ENCODE measurements at regions not wholly inside any gene's neighbourhood (a gene's known extent, or its start where the extent isn't known, plus 50 kb on each side); places are given as distances from the start of the nearest gene placed in this dataset.

DNA sequence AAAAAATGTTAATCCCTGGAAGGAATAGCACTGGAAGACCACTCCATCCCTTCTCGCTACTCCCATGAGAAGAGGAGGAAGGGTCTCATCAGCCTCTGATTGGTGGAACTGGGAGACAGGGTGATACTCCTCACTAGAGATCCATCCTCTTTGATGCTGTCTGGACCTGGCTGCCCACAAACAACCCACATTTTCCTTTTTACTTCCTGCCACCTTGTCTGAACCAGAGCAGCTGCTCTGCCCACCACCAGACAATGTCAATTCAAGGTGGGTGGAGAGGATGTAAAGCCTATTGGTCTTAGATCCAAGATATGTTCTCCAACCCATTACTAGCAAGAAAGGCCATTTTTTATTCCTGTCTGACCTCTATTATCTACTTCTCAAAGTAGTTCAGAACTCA lies 246.9 kb upstream of the TANK start:
- DNase-seq, result no peak
- H3K4me3 ChIP-seq (ENCODE audit: low read depth, low read length), result no peak overlapping the region
- H3K9me3 ChIP-seq, result no peaks in the 10 kb centered on the region
- no peaks in the 10 kb centered on the region for H3K4me1 ChIP-seq
- TF ChIP-seq CTCF (IDR thresholded peaks at IDR 0.05; ENCODE audit: low read depth, low read length), result no peak
- no peaks in the 10 kb centered on the region for H3K27me3 ChIP-seq
- no peaks in the 10 kb centered on the region for H3K36me3 ChIP-seq

DNA sequence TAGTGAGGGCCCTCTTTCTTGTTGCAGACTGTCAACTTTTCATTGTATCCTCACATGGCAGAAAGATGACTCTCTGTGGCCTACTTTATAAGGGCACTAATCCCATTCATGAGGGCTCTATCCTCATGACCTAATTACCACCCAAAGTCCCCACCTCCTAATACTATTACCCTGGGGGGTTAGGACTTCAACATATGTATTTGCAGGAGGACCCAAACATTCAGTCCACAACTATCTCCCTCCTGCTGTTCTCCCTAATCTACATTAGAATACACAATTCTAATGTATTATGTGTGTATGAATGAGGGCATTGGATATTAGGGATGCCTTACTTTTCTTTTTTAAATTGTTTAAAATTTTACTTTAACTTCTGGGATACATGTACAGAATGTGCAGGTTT lies 246.0 kb upstream of the TANK start:
- DNase-seq, result no peak
- H3K4me1 ChIP-seq, result no peaks in the 10 kb centered on the region
- H3K4me3 ChIP-seq (ENCODE audit: low read depth, low read length), result no peak overlapping the region
- H3K9me3 ChIP-seq, result no peaks in the 10 kb centered on the region
- no peaks in the 10 kb centered on the region for H3K36me3 ChIP-seq
- no peak for TF ChIP-seq CTCF (IDR thresholded peaks at IDR 0.05; ENCODE audit: low read depth, low read length)
- H3K27me3 ChIP-seq, result no peaks in the 10 kb centered on the region

DNA sequence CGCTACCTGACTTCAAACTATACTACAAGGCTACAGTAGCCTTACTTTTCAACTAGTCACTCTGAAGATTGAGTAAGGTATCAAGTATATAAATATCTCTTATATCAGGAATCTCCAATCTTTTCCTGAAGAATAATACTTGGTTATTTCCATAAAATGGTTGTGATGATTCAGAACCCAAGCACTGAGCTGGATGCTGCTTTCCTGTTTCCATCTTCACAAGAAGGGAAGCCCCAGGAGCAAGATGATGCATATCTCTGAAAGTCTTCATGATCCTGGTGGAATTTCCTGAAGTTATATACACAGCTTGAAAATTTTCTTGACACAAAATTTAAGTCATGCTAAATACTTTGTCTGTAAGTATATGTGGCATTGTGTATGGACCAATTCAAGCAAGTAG lies 243.9 kb upstream of the TANK start:
- Histone ChIP-seq H3K36me3 (no peaks in the 10 kb centered on the region), H3K4me3 (ENCODE audit: low read depth, low read length) (no peak overlapping the region), H3K9me3 (no peaks in the 10 kb centered on the region), H3K4me1 (peaks cover 12% of the 10 kb centered on the region), H3K27me3 (no peaks in the 10 kb centered on the region)
- DNase-seq, result no peak
- TF ChIP-seq CTCF (IDR thresholded peaks at IDR 0.05; ENCODE audit: low read depth, low read length), result no peak

- no peaks in the 10 kb centered on the region for H3K9me3 ChIP-seq
Observed at GRCh38 chr2:160917850-160918249, 242.4 kb upstream of the TANK start.

DNA sequence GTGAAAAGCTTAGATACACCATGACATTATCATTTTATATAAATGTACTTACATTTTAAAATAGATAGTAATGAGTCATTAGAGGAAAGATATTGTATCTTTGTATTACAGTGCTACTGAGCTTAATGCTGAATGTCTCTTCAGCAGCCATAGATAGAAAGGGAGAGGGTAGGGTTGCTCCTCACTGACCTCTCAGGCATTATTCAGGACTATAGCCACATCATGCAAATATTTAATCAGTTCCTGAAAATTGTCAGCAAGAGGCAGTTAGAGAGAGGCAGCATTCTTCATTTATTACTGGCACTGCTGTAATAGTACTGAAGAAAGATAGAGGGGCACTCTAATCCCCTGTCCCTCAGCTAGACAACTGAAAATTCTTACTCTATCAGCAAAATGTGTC lies 242.0 kb upstream of the TANK start:
- DNase-seq, result no peak
- no peaks in the 10 kb centered on the region for H3K9me3 ChIP-seq
- no peak for TF ChIP-seq CTCF (IDR thresholded peaks at IDR 0.05; ENCODE audit: low read depth, low read length)
- no peak overlapping the region for H3K4me3 ChIP-seq (ENCODE audit: low read depth, low read length)
- H3K27me3 ChIP-seq, result no peaks in the 10 kb centered on the region
- H3K4me1 ChIP-seq, result peaks cover 16% of the 10 kb centered on the region
- no peaks in the 10 kb centered on the region for H3K36me3 ChIP-seq

More at GRCh38 chr2:160917850-160918249, 242.4 kb upstream of the TANK start:
- Histone ChIP-seq H3K4me1 (peaks cover 16% of the 10 kb centered on the region), H3K36me3 (no peaks in the 10 kb centered on the region), H3K27me3 (no peaks in the 10 kb centered on the region), H3K4me3 (ENCODE audit: low read depth, low read length) (no peak overlapping the region)
- DNase-seq, result no peak
- TF ChIP-seq CTCF (IDR thresholded peaks at IDR 0.05; ENCODE audit: low read depth, low read length), result no peak

DNA sequence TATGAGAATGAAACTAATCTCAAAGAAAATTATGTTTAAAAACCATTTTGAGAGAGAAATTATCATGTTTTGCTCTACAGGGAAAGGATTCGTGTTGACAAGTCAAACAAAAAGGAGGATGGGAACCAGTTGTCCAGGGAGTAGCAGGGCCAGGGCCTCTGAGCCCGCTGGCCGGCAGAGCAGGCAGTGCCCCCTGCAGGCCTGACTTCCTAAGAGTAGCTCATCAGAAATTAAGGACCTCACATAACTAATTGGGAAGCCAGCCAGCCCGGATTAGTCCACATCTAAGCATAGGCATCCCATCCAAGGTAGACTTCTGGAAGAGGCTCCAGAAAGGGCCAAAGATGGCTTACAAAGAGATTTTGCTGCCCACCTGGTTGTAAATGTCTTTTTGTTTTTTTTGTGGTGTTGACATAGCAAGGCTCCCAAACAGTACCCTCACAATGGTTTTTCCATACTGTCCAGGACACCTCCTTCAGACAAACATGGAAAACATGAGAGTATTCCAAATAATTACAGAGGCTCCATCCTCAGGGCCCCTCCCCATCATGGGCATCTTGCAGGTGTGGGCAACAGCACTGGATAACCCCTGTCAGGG lies 241.2 kb upstream of the TANK start:
- Histone ChIP-seq H3K27me3 (no peaks in the 10 kb centered on the region), H3K36me3 (no peaks in the 10 kb centered on the region), H3K4me1 (peaks cover 16% of the 10 kb centered on the region), H3K9me3 (no peaks in the 10 kb centered on the region), H3K4me3 (ENCODE audit: low read depth, low read length) (no peak overlapping the region)
- DNase-seq, result peak; percentile 61
- peak; percentile 63 for TF ChIP-seq CTCF (IDR thresholded peaks at IDR 0.05; ENCODE audit: low read depth, low read length)

Data from BE2C (cell line).